RKO (cell line): ENCODE measurements at regions not wholly inside any gene's neighbourhood (a gene's known extent, or its start where the extent isn't known, plus 50 kb on each side); places are given as distances from the start of the nearest gene placed in this dataset.
A peak's percentile ranks its signal among the peaks of the same experiment; 100 is the strongest.
"Not testable (repeated sequence)": the region's sequence is repeated elsewhere in the genome, so short reads cannot be mapped to it uniquely, and the experiment has no call there.

Experiments used
- DNase-seq: peaks from one replicate; pipeline ENCODE4 v3.0.0-alpha.2; 2016; ENCODE audit warnings: low spot score

DNA sequence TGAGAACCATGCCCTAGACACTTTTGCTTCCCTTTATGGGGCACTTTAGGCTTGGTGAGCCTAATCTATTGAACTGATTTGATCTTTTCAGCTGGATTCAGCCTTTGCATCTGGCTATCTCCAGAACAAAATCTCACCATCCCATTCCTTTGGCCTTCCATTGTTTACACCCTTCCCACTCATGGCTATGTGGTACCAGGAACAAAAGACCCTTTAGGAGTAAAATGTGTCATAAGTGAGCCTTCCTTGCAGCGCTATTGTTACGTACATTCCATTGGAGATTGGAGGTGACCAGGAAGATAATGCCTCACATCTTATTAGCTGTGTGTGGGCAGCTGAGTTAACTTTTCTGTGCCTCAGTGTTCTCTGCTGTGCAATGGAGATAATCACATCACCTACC, 188.4 kb downstream of the SATB1 start:
- no peak for DNase-seq

DNA sequence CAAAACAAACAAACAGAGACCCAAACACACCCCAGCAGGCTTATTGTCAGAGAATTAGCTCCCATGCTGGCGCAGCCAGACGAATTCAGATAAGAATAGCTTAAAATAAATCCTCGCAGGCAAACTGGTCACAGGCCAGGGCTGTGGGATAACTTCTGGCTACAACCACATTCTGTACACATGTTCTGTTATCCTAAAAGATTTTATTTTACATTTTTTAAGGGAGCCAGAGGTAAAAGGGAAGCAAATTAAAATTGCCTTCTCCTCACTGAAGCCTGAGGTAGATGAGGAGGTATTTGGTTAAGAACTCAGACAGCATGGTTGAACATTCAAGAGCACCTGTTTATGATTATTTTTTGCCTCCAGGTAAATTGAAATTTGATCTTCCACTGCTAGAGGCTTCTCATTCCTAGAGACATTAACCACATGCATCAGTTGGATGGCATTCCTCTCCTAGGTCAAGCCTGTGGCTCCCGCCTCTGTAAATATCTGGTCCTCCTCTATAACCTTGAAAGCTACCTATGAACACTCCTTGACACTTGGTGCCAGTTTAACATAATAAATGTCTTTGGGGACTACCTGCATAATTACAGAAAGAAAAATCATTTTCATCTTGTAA, 190.3 kb downstream of the SATB1 start:
- no peak for DNase-seq

GRCh38 chr3:18233987-18234716, 191.0 kb downstream of the SATB1 start:
- DNase-seq = no peak

DNA sequence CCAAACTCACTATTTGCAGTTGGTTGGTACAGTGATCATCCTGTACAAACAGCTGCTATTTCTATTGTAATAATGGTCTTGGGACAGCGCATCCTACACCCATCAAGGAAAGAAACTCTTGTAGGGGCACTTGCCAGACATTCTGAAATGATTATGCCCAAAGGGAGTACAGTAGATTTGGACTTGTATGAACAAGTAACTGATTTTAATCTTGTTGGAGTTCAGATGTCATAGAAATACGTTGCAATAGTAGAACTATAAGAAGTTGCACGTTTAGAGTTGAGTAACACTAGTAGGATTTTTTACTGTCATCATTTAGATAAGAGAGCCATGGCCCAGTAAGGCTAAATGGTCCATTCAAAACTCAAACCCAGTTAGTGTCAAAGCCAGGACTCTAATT, 192.8 kb downstream of the SATB1 start:
- DNase-seq = no peak

DNA sequence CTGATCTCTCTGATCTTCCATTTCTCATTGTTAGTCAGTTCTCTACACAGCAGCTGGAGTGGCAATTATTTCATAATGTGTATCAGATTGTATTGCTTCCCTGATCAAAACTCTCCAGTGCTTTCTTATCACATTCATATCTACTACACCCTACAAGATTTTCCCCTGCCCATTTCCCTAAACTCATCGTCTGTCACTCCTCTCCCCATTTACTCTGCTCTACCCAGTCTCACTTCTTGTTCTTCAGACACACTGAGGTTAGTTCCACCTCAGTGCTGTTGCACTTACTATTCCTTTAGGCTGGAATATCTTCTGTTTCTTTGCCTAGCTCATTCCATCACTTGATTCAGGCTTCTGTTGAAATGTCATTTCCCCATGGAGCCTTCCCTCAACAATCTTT, 197.1 kb downstream of the SATB1 start:
- no peak for DNase-seq

DNA sequence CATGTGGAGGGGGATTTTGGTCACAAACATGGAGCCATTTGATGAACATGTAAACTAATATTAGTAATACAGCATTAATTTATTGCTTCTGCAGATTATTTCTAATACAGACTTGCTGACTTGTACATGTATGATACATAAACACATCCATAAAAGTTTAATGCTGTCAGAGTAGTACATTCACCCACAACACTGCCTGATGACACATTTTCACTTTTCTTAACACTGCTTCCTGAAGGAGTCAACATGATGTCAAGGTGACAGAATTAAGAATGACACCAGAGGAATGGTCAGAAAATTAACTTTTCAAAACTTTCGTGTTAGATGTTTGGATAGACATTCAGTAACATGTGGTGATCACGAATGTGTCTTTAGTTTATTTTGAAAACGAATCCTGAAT, 199.4 kb downstream of the SATB1 start:
- DNase-seq = peak; percentile 0

DNA sequence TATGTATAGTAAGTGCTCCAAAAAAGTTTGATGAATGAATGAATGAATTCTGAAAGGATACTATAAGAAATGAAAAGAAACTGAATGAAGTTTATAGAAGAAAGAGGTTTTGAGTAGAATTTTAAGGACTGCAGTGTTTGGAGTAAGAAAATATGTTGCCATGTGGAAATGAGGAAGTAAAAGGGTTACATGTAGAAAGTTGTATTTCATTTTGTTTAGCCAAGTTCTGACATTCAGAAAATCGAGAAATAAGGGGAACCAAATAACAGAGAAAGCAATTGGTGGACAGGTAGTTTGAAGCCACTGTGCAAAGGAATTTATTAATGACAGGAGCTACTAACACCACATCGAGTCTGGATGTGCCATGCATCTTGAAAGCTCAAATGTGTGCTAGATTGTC, 200.7 kb downstream of the SATB1 start:
- no peak for DNase-seq

- DNase-seq = no peak
Observed at GRCh38 chr3:18223974-18224373, 201.2 kb downstream of the SATB1 start.

DNA sequence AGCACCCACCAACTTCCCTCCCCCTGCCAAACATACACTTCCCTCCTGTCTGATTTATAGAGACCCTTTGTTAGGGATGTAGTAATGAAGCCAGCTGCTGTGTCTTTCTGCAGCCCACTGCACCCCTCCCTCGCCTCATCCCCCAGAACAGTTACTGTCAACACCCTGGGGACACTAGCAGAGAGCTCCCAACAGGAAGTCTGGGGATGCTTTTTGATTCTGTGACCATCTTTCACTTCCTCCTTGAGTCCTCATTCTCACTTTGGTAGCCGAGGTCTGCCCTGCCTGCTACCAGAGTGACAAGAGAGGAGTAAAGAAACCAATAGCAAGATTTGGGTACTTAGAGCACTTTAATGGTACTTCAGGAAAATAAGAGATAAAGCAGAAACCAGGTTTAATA, 201.6 kb downstream of the SATB1 start:
- no peak for DNase-seq

DNA sequence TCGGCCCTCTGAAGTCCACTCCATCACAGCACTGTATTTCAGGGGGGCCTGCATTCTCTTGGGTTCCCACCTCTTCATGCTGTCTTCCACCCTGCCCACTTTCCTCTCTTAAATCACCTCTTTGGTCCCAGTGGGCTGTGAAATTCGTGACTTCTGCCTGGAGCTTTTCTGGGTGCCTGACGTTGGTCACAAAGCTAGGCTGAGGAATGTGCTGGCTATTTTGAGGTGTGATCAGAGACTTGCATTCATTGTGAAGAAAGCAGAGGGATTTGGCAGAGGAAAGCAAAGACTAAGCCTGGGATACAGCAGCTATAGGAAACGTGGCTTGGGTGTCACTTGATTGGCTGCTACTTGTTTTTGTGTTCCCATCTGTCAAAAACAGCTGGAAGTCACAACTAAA, 202.5 kb downstream of the SATB1 start:
- no peak for DNase-seq

DNA sequence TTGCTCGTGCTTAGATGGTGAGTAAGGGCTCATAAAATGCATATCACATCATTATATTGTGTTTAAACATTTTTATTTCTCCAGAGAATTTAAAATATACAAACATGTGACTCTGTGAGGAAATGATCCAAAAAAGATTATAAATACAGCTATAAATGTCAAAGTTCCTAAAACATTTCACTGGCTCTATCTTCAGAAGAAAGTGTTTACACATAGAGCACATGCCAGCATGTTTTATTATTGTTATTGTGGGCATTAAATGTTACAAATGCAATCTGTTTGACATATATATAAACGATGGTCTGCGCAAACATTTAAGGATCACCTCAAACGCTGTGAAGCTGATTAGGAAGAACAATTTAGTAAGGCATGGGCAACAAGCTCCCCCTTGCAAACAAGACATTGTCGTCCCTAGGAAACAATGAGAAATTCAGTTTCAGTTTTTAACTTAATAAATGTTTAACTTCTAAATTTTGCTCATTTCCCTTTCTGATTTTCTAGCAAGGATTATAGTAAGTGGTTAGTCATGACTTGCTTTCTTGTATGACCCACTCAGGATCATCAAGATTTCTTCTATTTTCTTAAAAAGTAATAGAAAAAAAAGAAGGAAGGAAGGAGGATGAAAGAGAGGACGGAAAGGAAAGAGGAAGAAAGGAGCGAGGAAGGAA, 207.5 kb downstream of the SATB1 start:
- DNase-seq = no peak

GRCh38 chr3:18216996-18217395, 208.1 kb downstream of the SATB1 start:
- no peak for DNase-seq

GRCh38 chr3:18215639-18216038, 209.5 kb downstream of the SATB1 start:
- no peak for DNase-seq

DNA sequence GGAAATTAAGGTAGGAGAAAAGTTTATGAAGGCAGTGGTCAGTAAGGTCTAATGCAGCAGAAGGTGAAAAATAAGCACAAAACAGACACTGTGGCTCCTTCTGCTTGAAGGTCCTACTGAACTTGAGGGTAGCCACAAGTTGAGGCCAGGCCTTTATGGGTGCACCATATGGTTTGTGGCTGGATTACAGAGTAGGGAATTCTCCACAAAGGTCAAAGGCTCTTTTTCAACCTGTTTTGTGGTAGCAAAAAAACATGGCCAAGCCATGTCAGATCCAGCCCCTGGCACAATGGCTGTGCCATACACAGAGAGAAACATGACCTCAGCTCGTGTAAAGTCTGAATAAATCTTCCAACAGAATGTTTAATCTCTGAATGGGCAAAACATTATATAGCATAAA, 214.0 kb downstream of the SATB1 start:
- DNase-seq = no peak

- no peak for DNase-seq
Observed at GRCh38 chr3:18208856-18209255, 216.3 kb downstream of the SATB1 start.

DNA sequence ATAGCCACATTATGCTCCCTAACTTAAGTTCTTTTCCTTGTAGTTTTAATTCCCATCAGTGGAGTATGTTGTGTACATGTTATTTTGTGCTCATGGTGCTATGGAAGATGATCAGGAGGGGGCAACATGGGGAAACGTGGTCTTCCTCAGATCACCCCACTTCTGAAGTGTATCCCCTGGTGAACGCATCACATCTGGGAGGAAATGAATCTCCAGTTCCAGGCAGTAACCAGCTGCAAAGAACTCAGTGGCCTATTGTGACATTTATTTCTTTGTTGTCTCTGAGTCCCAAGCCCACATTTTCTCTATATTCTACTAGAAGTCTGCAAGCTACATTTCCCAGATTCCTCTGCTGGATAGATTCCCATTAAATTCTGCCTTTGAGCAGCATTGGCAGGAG, 217.0 kb downstream of the SATB1 start:
- no peak for DNase-seq

GRCh38 chr3:18207226-18207625, 217.9 kb downstream of the SATB1 start:
- no peak for DNase-seq

DNA sequence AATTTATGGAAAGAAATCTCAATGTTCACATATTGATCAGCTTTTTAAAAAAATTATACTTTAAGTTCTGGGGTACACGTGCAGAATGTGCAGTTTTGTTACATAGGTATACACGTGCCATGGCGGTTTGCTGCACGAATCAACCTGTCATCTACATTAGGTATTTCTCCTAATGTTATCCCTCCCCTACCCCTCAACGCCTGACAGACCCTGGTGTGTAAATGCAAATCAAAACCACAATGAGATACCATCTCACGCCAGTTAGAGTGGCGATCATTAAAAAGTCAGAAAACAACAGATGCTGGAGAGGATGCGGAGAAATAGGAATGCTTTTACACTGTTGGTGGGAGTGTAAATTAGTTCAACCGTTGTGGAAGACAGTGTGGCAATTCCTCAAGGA, 219.4 kb downstream of the SATB1 start:
- DNase-seq = not testable (repeated sequence)

- no peak for DNase-seq
Observed at GRCh38 chr3:18201315-18201714, 223.8 kb downstream of the SATB1 start.

GRCh38 chr3:18199757-18200156, 225.4 kb downstream of the SATB1 start:
- no peak for DNase-seq

GRCh38 chr3:18195836-18196235, 229.3 kb downstream of the SATB1 start:
- no peak for DNase-seq

DNA sequence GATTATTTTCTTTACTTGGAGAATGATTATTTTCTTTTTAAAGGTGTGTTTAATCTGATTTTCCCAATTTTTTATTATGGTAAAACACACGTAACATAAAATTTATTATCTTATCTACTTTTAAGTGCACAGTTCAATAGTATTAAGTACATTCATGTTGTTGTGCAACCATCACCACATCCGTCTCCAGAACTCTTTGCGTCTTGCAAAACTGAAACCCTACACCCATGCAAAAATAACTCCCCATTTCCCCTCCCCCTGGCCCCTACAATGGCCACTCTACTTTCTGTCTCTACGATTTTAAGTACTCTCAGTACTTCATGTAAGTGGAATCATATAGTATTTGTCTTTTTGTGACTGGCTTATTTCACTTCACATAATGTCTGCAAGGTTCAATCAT, 230.7 kb downstream of the SATB1 start:
- no peak for DNase-seq

DNA sequence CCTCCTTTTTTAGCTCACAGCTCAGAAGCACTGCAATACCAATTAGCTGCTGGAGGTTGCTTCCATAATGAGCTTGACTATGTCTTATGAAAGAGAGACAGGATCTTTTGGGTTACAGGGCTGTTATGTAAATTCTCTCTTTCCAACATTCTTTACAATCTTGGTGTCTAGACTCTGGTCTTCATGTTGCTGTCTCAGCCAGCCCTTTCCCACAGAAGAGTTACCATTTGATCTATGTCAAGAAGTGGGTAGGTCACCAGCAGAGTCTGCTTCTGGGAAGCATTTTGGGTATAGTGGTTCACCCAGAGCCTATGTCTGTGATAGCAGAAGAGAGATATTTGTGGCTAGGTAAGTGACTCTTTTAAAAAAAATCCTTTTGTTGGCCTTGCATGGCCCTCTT, 234.5 kb downstream of the SATB1 start:
- DNase-seq = no peak
